ENCODE measurements at regions not wholly inside any gene's neighbourhood (a gene's known extent, or its start where the extent isn't known, plus 50 kb on each side); places are given as distances from the start of the nearest gene placed in this dataset.
"Not testable (repeated sequence)": the region's sequence is repeated elsewhere in the genome, so short reads cannot be mapped to it uniquely, and the experiment has no call there.

DNA sequence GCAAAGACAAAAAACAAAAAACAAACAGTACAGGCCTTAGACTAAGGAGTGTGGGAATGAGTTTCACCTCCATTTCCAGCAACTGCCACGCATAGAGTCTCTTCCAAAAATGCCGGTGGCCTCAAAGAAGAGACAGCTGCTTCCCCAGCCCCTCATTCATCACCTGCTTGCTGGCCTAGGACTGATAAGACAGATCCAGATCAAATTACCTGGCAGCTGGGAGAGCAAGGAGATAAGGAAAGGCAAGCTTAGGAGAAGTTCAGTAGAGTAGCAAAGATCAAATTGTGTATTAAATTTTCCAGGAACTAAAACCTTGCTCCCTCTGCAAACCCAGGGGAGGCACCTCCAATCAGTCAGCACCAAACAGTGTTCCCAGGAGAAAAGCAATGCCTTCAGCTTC is 325.8 kb upstream of the CTNNB1 start:
- Mint-ChIP-seq H3K9me3 (ENCODE audit: low read depth) (no peaks in the 10 kb centered on the region), H3K36me3 (no peaks in the 10 kb centered on the region), H3K27ac (no peak overlapping the region), H3K4me1 (ENCODE audit: low read depth) (no peaks in the 10 kb centered on the region), H3K27me3 (peaks cover 3% of the 10 kb centered on the region), H3K4me3 (no peak overlapping the region)

DNA sequence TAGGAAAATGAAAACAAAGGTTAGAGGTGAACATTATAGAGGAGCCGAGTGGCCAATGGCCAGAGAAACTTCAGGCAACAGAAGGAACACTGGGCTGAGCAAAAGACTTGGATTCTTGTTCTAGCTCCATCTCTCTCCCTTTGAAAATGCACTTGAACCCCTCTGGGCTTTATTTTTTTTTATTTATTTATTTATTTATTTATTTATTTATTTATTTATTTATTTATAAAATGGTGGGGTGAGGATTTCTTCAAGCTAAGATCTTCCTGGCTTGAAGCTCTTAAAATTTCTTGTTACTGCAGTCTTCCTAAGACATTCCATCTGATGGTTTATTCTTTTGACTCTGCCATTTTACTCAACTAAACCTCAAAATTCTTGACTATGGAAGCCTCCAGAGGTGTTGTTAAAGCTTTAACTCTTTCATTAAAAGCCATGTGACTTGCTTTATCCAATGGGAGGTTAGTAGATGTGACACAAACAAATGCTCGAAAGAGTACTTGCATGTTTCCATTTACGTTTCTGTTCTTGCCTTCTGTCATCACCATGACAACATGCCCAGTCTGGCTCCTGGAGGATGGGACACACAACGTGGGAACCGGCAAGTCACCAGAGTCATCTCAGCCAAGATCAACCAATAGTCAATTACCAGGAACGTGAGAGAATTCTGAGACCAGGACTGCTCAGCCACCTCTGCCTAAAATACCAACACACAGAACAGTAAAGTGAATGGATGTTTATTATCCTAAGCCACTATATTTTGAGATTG is 325.2 kb upstream of the CTNNB1 start:
- no peak overlapping the region for H3K4me3 Mint-ChIP-seq
- no peak overlapping the region for H3K27ac Mint-ChIP-seq
- no peaks in the 10 kb centered on the region for H3K36me3 Mint-ChIP-seq
- H3K4me1 Mint-ChIP-seq (ENCODE audit: low read depth): no peaks in the 10 kb centered on the region
- no peaks in the 10 kb centered on the region for H3K27me3 Mint-ChIP-seq
- H3K9me3 Mint-ChIP-seq (ENCODE audit: low read depth): no peaks in the 10 kb centered on the region

DNA sequence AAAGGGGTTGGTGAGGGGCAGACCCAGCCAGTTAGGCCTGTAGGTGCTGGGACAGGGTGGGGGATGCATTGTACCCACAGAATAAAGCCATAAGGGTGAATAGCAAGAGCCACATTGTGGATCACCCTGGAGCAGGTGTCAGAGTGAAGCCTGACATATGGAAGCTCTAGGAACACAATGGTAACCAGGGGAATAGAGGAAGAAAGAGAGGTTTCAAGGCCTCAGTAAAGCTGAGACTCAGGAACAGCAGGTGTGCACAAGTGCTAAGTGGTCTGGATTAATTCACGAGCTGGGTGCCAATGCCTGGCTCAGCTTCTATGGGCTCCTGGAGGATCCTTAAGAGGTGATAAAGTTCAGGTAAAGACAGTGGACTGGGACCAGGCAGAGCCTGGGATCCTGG is 323.7 kb upstream of the CTNNB1 start:
- Mint-ChIP-seq H3K4me3 (no peak overlapping the region), H3K36me3 (no peaks in the 10 kb centered on the region), H3K9me3 (ENCODE audit: low read depth) (no peaks in the 10 kb centered on the region), H3K27me3 (no peaks in the 10 kb centered on the region), H3K4me1 (ENCODE audit: low read depth) (no peaks in the 10 kb centered on the region), H3K27ac (no peak overlapping the region)

GRCh38 chr3:40876009-40876408 is 323.3 kb upstream of the CTNNB1 start:
- Mint-ChIP-seq H3K27me3 (no peaks in the 10 kb centered on the region), H3K4me1 (ENCODE audit: low read depth) (no peaks in the 10 kb centered on the region), H3K4me3 (no peak overlapping the region), H3K9me3 (ENCODE audit: low read depth) (no peaks in the 10 kb centered on the region), H3K27ac (no peak overlapping the region), H3K36me3 (no peaks in the 10 kb centered on the region)

GRCh38 chr3:40876496-40876895 is 322.8 kb upstream of the CTNNB1 start:
- Mint-ChIP-seq H3K36me3 (no peaks in the 10 kb centered on the region), H3K4me3 (no peak overlapping the region), H3K9me3 (ENCODE audit: low read depth) (no peaks in the 10 kb centered on the region), H3K27ac (no peak overlapping the region), H3K4me1 (ENCODE audit: low read depth) (no peaks in the 10 kb centered on the region), H3K27me3 (no peaks in the 10 kb centered on the region)

GRCh38 chr3:40877631-40878463 is 321.5 kb upstream of the CTNNB1 start:
- Mint-ChIP-seq H3K27ac (no peak overlapping the region), H3K4me3 (no peak overlapping the region), H3K9me3 (ENCODE audit: low read depth) (no peaks in the 10 kb centered on the region), H3K4me1 (ENCODE audit: low read depth) (no peaks in the 10 kb centered on the region), H3K27me3 (no peaks in the 10 kb centered on the region), H3K36me3 (no peaks in the 10 kb centered on the region)

- Mint-ChIP-seq H3K36me3 (no peaks in the 10 kb centered on the region), H3K4me3 (no peak overlapping the region), H3K27ac (no peak overlapping the region), H3K4me1 (ENCODE audit: low read depth) (no peaks in the 10 kb centered on the region), H3K27me3 (no peaks in the 10 kb centered on the region), H3K9me3 (ENCODE audit: low read depth) (no peaks in the 10 kb centered on the region)
These were observed 320.8 kb upstream of the CTNNB1 start for GRCh38 chr3:40878464-40878905.

GRCh38 chr3:40885430-40885829 is 313.9 kb upstream of the CTNNB1 start:
- H3K27ac Mint-ChIP-seq: no peak overlapping the region
- no peaks in the 10 kb centered on the region for H3K9me3 Mint-ChIP-seq (ENCODE audit: low read depth)

DNA sequence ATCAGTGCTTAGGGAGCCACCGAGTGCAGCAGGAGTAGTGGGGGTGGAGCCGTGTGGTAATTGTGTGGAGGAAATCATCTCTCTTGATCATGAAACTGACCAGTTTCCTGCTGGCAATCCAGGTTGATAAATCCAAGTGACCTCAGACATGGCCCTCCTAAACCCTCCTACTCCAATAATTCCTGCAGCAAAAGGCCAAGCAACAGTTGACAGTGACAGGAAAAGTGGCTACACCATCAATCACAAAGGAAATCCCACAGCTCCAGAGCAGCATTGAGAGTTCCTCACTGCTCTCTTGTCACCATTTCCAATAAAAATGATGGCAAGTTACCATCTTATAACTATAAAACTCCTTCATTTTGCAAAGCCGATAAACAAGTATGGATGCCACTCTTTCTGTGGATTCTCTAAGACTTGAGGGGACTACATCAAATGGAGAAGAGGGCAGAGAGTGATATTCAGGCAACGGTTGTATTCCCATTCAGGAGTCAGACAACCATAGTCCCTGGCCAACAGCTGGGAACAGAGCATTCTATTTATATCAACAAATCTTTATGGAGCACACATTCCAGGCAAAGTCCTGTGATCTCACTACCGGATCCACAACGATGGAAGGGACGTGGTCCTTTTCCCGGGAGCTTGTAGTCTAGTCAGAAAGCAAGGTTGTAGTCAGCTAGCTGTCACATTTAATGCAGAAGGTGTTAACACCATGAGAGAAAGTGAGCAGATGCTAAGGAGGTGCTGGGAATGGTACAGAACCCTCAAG is 312.5 kb upstream of the CTNNB1 start:
- no peak overlapping the region for H3K27ac Mint-ChIP-seq
- no peaks in the 10 kb centered on the region for H3K4me1 Mint-ChIP-seq (ENCODE audit: low read depth)
- no peak overlapping the region for H3K4me3 Mint-ChIP-seq
- no peaks in the 10 kb centered on the region for H3K9me3 Mint-ChIP-seq (ENCODE audit: low read depth)
- H3K36me3 Mint-ChIP-seq: no peaks in the 10 kb centered on the region
- H3K27me3 Mint-ChIP-seq: no peaks in the 10 kb centered on the region

More at GRCh38 chr3:40885430-40885829, 313.9 kb upstream of the CTNNB1 start:
- H3K27me3 Mint-ChIP-seq: no peaks in the 10 kb centered on the region
- H3K36me3 Mint-ChIP-seq: no peaks in the 10 kb centered on the region
- H3K4me1 Mint-ChIP-seq (ENCODE audit: low read depth): no peaks in the 10 kb centered on the region
- no peak overlapping the region for H3K4me3 Mint-ChIP-seq

- Mint-ChIP-seq H3K27me3 (peaks cover 2% of the 10 kb centered on the region), H3K27ac (no peak overlapping the region), H3K9me3 (ENCODE audit: low read depth) (no peaks in the 10 kb centered on the region), H3K4me3 (no peak overlapping the region), H3K4me1 (ENCODE audit: low read depth) (no peaks in the 10 kb centered on the region), H3K36me3 (no peaks in the 10 kb centered on the region)
These were observed 308.1 kb upstream of the CTNNB1 start for GRCh38 chr3:40891186-40891585.

- Mint-ChIP-seq H3K9me3 (ENCODE audit: low read depth) (no peaks in the 10 kb centered on the region), H3K27ac (no peak overlapping the region), H3K27me3 (peaks cover 4% of the 10 kb centered on the region), H3K4me1 (ENCODE audit: low read depth) (no peaks in the 10 kb centered on the region), H3K4me3 (no peak overlapping the region), H3K36me3 (no peaks in the 10 kb centered on the region)
These were observed 304.2 kb upstream of the CTNNB1 start for GRCh38 chr3:40895109-40895508.

DNA sequence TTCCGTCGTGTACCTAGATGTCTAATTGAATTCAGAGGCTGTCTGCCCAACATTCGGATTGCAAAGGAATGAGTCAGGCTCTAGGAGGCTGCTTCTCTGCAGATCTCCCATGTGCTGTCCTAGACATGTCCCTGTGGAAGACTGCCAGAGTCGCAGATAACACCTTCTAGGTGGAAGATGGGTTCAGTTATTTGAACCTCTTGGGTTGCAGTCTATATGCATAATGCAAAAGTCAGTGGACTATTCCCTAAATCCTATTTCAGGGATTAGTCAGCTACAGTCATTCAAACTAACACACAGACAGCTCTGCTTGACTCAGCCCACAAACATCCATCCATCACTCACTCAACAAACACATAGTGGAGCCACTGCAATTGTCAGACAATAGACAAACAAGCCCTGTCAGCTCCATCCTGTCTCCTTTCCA is 300.0 kb upstream of the CTNNB1 start:
- Mint-ChIP-seq H3K36me3 (no peaks in the 10 kb centered on the region), H3K4me1 (ENCODE audit: low read depth) (no peaks in the 10 kb centered on the region), H3K9me3 (ENCODE audit: low read depth) (no peaks in the 10 kb centered on the region), H3K27me3 (peaks cover 3% of the 10 kb centered on the region), H3K4me3 (no peak overlapping the region), H3K27ac (no peak overlapping the region)

DNA sequence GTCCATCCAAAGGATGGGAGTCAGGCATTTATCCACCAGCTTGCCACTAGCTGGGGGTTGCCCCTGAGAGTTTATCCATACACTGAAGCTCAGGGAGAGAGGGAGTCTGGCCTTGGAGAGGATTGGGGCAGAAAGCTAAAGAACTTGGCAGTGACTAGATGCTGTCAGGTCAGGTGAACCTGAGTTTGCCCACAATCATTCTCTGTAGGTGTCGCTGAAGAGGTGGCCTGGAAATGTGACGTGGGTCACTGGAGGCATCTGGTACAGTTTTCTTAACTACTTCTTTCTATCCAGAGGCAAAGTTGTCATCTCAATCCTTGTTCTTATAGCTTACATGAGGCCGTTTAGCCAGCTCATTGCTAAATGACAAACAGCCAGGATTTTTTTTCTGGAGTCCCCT is 298.0 kb upstream of the CTNNB1 start:
- Mint-ChIP-seq H3K36me3 (no peaks in the 10 kb centered on the region), H3K27me3 (peaks cover 1% of the 10 kb centered on the region), H3K4me1 (ENCODE audit: low read depth) (no peaks in the 10 kb centered on the region), H3K9me3 (ENCODE audit: low read depth) (no peaks in the 10 kb centered on the region), H3K27ac (no peak overlapping the region), H3K4me3 (no peak overlapping the region)

DNA sequence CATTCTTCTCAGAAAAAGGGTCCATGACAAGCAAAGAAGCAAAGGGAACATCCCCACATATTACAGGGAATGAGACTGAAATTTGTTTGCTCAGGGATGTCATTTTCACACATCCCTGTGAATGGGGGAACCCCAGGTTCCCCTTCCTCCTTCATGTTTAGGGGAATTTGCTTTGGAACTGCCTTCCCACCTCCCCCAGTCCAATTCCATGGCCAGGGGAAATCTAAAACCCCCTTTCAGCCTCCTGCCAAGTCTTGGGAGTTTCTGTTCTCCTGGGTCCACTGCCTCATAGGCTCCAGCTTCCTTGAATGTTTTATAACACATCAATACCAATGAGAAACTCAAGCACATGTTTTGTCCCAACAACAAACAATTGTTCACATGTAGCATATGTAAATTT is 297.5 kb upstream of the CTNNB1 start:
- no peak overlapping the region for H3K27ac Mint-ChIP-seq
- H3K4me3 Mint-ChIP-seq: no peak overlapping the region
- peaks cover 1% of the 10 kb centered on the region for H3K27me3 Mint-ChIP-seq
- no peaks in the 10 kb centered on the region for H3K36me3 Mint-ChIP-seq
- no peaks in the 10 kb centered on the region for H3K4me1 Mint-ChIP-seq (ENCODE audit: low read depth)
- no peaks in the 10 kb centered on the region for H3K9me3 Mint-ChIP-seq (ENCODE audit: low read depth)

DNA sequence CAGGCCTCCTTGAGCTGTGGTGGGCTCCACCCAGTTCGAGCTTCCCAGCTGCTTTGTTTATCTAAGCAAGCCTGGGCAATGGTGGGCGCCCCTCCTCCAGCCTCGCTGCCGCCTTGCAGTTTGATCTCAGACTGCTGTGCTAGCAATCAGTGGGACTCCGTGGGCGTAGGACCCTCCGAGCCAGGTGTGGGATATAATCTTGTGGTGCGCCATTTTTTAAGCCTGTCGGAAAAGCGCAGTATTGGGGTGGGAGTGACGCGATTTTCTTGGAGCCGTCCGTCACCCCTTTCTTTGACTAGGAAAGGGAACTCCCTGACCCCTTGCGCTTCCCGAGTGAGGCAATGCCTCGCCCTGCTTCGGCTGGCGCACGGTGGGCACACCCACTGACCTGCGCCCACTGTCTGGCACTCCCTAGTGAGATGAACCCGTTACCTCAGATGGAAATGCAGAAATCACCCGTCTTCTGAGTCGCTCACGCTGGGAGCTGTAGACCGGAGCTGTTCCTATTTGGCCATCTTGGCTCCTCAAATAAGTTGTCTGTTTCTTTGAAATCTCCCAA is 291.3 kb upstream of the CTNNB1 start:
- not testable (repeated sequence) for H3K27me3 Mint-ChIP-seq; H3K4me1 Mint-ChIP-seq (ENCODE audit: low read depth); H3K36me3 Mint-ChIP-seq; H3K9me3 Mint-ChIP-seq (ENCODE audit: low read depth); H3K4me3 Mint-ChIP-seq; H3K27ac Mint-ChIP-seq

All from activated naive CD8-positive, alpha-beta T cell (primary cell).